Mesothelial cell of epicardium (in vitro differentiated cells): ENCODE measurements at regions not wholly inside any gene's neighbourhood (a gene's known extent, or its start where the extent isn't known, plus 50 kb on each side); places are given as distances from the start of the nearest gene placed in this dataset.

Experiments used
- DNase-seq, 2 experiments: peaks; one replicate each; pipeline ENCODE4 v3.0.0; 2021; ENCODE audit warnings: low spot score in 2 of 2; ENCODE audit not compliant: unreplicated experiment in 2 of 2
- H3K27ac Mint-ChIP-seq: 2 replicates; pipeline ENCODE4 v1.8.0; 2021; ENCODE audit warnings: mixed read lengths
- H3K27me3 Mint-ChIP-seq: 2 replicates; pipeline ENCODE4 v1.8.0; 2021; ENCODE audit warnings: low read depth, mixed read lengths
- H3K36me3 Mint-ChIP-seq: 2 replicates; pipeline ENCODE4 v1.8.0; 2021; ENCODE audit warnings: mixed read lengths
- H3K4me1 Mint-ChIP-seq: 2 replicates; pipeline ENCODE4 v1.8.0; 2021; ENCODE audit warnings: mixed read lengths
- H3K4me3 Mint-ChIP-seq: 2 replicates; pipeline ENCODE4 v1.8.0; 2021; ENCODE audit warnings: mild to moderate bottlenecking, moderate library complexity, mixed read lengths
- H3K9me3 Mint-ChIP-seq: 2 replicates; pipeline ENCODE4 v1.8.0; 2021; ENCODE audit warnings: mixed read lengths
- CTCF ChIP-seq: fragments of 200-600 bp; sonication (generic); IDR thresholded peaks from one replicate; pipeline ENCODE4 v1.5.0; 2021; ENCODE audit warnings: antibody characterized with exemption; ENCODE audit not compliant: unreplicated experiment

GRCh38 chr4:66693694-66694093, 851.6 kb downstream of the CENPC start:
- no peaks in the 10 kb centered on the region for H3K27me3 Mint-ChIP-seq
- no peak for TF ChIP-seq CTCF

GRCh38 chr4:66691101-66691500, 854.2 kb downstream of the CENPC start:
- DNase-seq, result no peak
- no peak for TF ChIP-seq CTCF
- H3K27ac Mint-ChIP-seq, result no peak overlapping the region

More at GRCh38 chr4:66693694-66694093, 851.6 kb downstream of the CENPC start:
- no peak overlapping the region for H3K4me3 Mint-ChIP-seq
- no peaks in the 10 kb centered on the region for H3K36me3 Mint-ChIP-seq
- H3K27ac Mint-ChIP-seq, result no peak overlapping the region
- no peak for DNase-seq
- H3K9me3 Mint-ChIP-seq, result peaks cover 7% of the 10 kb centered on the region
- H3K4me1 Mint-ChIP-seq, result peaks cover 15% of the 10 kb centered on the region

GRCh38 chr4:66688674-66689073, 856.6 kb downstream of the CENPC start:
- Mint-ChIP-seq H3K36me3 (no peaks in the 10 kb centered on the region), H3K4me3 (no peak overlapping the region), H3K4me1 (peaks cover 13% of the 10 kb centered on the region), H3K27me3 (no peaks in the 10 kb centered on the region), H3K27ac (no peak overlapping the region), H3K9me3 (no peaks in the 10 kb centered on the region)
- no peak for DNase-seq
- TF ChIP-seq CTCF, result no peak

More at GRCh38 chr4:66691101-66691500, 854.2 kb downstream of the CENPC start:
- no peak overlapping the region for H3K4me3 Mint-ChIP-seq
- H3K4me1 Mint-ChIP-seq, result peaks cover 15% of the 10 kb centered on the region
- no peaks in the 10 kb centered on the region for H3K9me3 Mint-ChIP-seq
- no peaks in the 10 kb centered on the region for H3K36me3 Mint-ChIP-seq
- no peaks in the 10 kb centered on the region for H3K27me3 Mint-ChIP-seq

GRCh38 chr4:66687459-66687858, 857.8 kb downstream of the CENPC start:
- H3K27me3 Mint-ChIP-seq, result no peaks in the 10 kb centered on the region
- DNase-seq, result no peak
- no peaks in the 10 kb centered on the region for H3K36me3 Mint-ChIP-seq
- H3K4me1 Mint-ChIP-seq, result peaks cover 7% of the 10 kb centered on the region
- H3K9me3 Mint-ChIP-seq, result no peaks in the 10 kb centered on the region
- no peak overlapping the region for H3K27ac Mint-ChIP-seq
- H3K4me3 Mint-ChIP-seq, result no peak overlapping the region
- TF ChIP-seq CTCF, result no peak

GRCh38 chr4:66681962-66682361, 863.3 kb downstream of the CENPC start:
- Mint-ChIP-seq H3K4me1 (peaks cover 11% of the 10 kb centered on the region), H3K4me3 (no peak overlapping the region), H3K36me3 (no peaks in the 10 kb centered on the region), H3K27ac (no peak overlapping the region), H3K9me3 (peaks cover 25% of the 10 kb centered on the region), H3K27me3 (no peaks in the 10 kb centered on the region)
- no peak for DNase-seq
- TF ChIP-seq CTCF, result no peak

- no peak for DNase-seq
- Mint-ChIP-seq H3K27me3 (no peaks in the 10 kb centered on the region), H3K36me3 (no peaks in the 10 kb centered on the region), H3K4me1 (no peaks in the 10 kb centered on the region), H3K9me3 (no peaks in the 10 kb centered on the region), H3K4me3 (no peak overlapping the region), H3K27ac (no peak overlapping the region)
- TF ChIP-seq CTCF, result no peak
These were observed 878.1 kb downstream of the CENPC start for GRCh38 chr4:66667249-66667648.
